ENCODE measurements at regions not wholly inside any gene's neighbourhood (a gene's known extent, or its start where the extent isn't known, plus 50 kb on each side); places are given as distances from the start of the nearest gene placed in this dataset.

DNA sequence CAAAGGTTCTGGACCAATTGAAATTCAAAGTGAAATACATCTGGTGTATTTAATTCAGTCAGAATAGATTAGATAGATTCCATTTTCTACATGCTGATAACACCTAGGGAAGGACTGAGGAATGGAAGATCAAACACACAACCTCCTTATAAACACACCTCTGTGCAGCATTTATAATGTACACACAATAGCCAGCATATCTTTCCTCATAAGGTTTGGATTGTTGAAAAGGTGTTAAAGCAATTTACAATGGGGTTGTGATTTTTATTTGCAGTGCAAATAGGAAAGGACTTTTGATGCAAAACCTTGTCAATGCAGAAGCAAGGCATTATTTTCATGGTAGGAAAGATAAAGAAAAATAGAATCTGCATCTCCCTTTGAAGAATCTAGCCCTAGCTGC, 448.9 kb upstream of the KCNMB2 start:
- no peak for TF ChIP-seq EZH2phosphoT487 (IDR thresholded peaks at IDR 0.05; ENCODE audit: borderline replicate concordance)
- TF ChIP-seq, protein P1, sequence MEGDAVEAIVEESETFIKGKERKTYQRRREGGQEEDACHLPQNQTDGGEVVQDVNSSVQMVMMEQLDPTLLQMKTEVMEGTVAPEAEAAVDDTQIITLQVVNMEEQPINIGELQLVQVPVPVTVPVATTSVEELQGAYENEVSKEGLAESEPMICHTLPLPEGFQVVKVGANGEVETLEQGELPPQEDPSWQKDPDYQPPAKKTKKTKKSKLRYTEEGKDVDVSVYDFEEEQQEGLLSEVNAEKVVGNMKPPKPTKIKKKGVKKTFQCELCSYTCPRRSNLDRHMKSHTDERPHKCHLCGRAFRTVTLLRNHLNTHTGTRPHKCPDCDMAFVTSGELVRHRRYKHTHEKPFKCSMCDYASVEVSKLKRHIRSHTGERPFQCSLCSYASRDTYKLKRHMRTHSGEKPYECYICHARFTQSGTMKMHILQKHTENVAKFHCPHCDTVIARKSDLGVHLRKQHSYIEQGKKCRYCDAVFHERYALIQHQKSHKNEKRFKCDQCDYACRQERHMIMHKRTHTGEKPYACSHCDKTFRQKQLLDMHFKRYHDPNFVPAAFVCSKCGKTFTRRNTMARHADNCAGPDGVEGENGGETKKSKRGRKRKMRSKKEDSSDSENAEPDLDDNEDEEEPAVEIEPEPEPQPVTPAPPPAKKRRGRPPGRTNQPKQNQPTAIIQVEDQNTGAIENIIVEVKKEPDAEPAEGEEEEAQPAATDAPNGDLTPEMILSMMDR (conservative IDR thresholded peaks at IDR 0.05; ENCODE audit: low read length) = no peak

Measured in Loucy (cell line).